ENCODE measurements at regions not wholly inside any gene's neighbourhood (a gene's known extent, or its start where the extent isn't known, plus 50 kb on each side); places are given as distances from the start of the nearest gene placed in this dataset.

DNA sequence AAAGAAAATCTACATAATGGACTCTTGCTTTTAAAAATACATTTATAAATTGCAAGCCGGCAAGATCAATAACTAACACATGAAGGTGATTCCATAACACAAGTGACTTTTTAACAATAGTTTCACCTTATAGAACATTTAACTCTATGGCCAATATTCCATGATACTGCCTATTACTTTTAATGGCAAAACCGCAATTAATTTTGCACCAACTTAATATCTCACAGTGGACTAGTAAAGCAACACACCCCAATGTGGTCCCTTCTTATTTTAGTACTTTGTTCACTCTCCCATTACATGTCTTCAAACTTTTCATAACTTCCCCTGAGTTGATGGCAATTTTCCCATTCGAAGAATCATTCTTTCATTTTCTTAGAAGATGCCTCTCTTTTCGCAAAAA is 351.6 kb upstream of the F9 start:
- intact Hi-C loops (cut with micrococcal nuclease): no loop called here
- Histone ChIP-seq H4K20me1 (ENCODE audit: control insufficient read depth, insufficient read depth, low read length, poor library complexity, severe bottlenecking) (no peaks in the 10 kb centered on the region), H3K9ac (ENCODE audit: low read length) (no peak overlapping the region), H3K9me3 (ENCODE audit: control extremely low read depth in 1 of 3, control insufficient read depth in 2 of 3, insufficient read depth in 1 of 3, low read length in 2 of 3) (no peaks in the 10 kb centered on the region), H3K4me3 (ENCODE audit: control extremely low read depth in 1 of 5, extremely low read depth in 1 of 5, insufficient read depth in 1 of 5, low read depth in 2 of 5, low read length in 4 of 5) (no peak overlapping the region), H3K4me1 (ENCODE audit: control insufficient read depth in 2 of 2, insufficient read depth in 2 of 2, low read length in 2 of 2) (no peaks in the 10 kb centered on the region), H2AFZ (ENCODE audit: insufficient read depth, low read depth, low read length, poor library complexity, severe bottlenecking) (no peak overlapping the region), H3K4me2 (replicated peaks; ENCODE audit: low read depth, low read length, poor library complexity, severe bottlenecking) (no peak overlapping the region), H3K27ac (ENCODE audit: low read length in 2 of 2) (no peak overlapping the region), H3K27me3 (replicated peaks in 1 of 4; ENCODE audit: control extremely low read depth in 1 of 4, control insufficient read depth in 3 of 4, insufficient read depth in 4 of 4, low read length in 3 of 4) (no peaks in the 10 kb centered on the region), H3K36me3 (replicated peaks in 1 of 2; ENCODE audit: control extremely low read depth in 1 of 2, control insufficient read depth in 1 of 2, extremely low read depth in 1 of 2, insufficient read depth in 2 of 2, low read length in 1 of 2) (no peaks in the 10 kb centered on the region), H3K79me2 (ENCODE audit: control insufficient read depth, insufficient read depth, low read length) (no peaks in the 10 kb centered on the region)
- no peaks in the 10 kb centered on the region for H3K27me3 Mint-ChIP-seq
- no peak for TF ChIP-seq EZH2 (IDR thresholded peaks at IDR 0.05; ENCODE audit: borderline replicate concordance, insufficient read depth, low read depth, low read length, poor library complexity, severe bottlenecking)
- TF ChIP-seq, protein P1, sequence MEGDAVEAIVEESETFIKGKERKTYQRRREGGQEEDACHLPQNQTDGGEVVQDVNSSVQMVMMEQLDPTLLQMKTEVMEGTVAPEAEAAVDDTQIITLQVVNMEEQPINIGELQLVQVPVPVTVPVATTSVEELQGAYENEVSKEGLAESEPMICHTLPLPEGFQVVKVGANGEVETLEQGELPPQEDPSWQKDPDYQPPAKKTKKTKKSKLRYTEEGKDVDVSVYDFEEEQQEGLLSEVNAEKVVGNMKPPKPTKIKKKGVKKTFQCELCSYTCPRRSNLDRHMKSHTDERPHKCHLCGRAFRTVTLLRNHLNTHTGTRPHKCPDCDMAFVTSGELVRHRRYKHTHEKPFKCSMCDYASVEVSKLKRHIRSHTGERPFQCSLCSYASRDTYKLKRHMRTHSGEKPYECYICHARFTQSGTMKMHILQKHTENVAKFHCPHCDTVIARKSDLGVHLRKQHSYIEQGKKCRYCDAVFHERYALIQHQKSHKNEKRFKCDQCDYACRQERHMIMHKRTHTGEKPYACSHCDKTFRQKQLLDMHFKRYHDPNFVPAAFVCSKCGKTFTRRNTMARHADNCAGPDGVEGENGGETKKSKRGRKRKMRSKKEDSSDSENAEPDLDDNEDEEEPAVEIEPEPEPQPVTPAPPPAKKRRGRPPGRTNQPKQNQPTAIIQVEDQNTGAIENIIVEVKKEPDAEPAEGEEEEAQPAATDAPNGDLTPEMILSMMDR (IDR thresholded peaks at IDR 0.05): no peak
- H3K4me3 Mint-ChIP-seq: no peak overlapping the region
- ChIA-PET POLR2A (no interaction called here), CTCF (no interaction called here)
- no peak for DNase-seq
- H3K4me1 Mint-ChIP-seq: no peaks in the 10 kb centered on the region
- H3K27ac Mint-ChIP-seq: no peak overlapping the region
- WGBS (ENCODE audit: insufficient coverage): 100% methylated on average over 1 of the region's 4 CpGs
- no peaks in the 10 kb centered on the region for H3K9me3 Mint-ChIP-seq (ENCODE audit: insufficient read depth)
- ATAC-seq (ENCODE audit: low read depth): no peak

DNA sequence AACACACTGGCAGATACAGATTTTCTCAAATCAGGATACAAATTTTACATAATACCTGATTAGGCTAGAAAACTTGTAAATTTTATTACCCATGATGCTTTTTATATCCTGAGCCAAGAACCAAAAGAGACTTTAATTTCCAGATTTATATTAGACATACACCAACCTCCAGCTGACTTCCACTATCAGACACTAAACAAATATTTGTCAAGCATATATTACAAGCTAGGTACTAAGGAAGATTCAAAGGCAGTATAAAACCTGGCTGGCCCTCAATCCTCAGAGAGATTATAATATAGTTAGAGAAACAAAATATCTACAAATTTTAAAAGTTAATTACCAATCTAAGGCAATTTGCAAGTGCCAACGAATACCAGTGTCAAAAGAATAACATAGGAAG is 357.8 kb upstream of the F9 start:
- Mint-ChIP-seq H3K27me3 (no peaks in the 10 kb centered on the region), H3K4me1 (no peaks in the 10 kb centered on the region), H3K9me3 (ENCODE audit: insufficient read depth) (no peaks in the 10 kb centered on the region), H3K4me3 (no peak overlapping the region), H3K27ac (no peak overlapping the region)
- no peaks in the 10 kb centered on the region for H3K4me1 ChIP-seq (ENCODE audit: control insufficient read depth in 2 of 2, insufficient read depth in 2 of 2, low read length in 2 of 2)
- CTCF ChIA-PET: no interaction called here
- no peaks in the 10 kb centered on the region for H3K9me3 ChIP-seq (ENCODE audit: control extremely low read depth in 1 of 3, control insufficient read depth in 2 of 3, insufficient read depth in 1 of 3, low read length in 2 of 3)
- H3K4me2 ChIP-seq (replicated peaks; ENCODE audit: low read depth, low read length, poor library complexity, severe bottlenecking): no peak overlapping the region
- intact Hi-C loops (cut with micrococcal nuclease): no loop called here
- no peaks in the 10 kb centered on the region for H3K27me3 ChIP-seq (replicated peaks in 1 of 4; ENCODE audit: control extremely low read depth in 1 of 4, control insufficient read depth in 3 of 4, insufficient read depth in 4 of 4, low read length in 3 of 4)
- DNase-seq: no peak
- no peak for TF ChIP-seq EZH2 (IDR thresholded peaks at IDR 0.05; ENCODE audit: borderline replicate concordance, insufficient read depth, low read depth, low read length, poor library complexity, severe bottlenecking)
- TF ChIP-seq, protein P1 (IDR thresholded peaks at IDR 0.05): no peak
- no peak overlapping the region for H3K4me3 ChIP-seq (ENCODE audit: control extremely low read depth in 1 of 5, extremely low read depth in 1 of 5, insufficient read depth in 1 of 5, low read depth in 2 of 5, low read length in 4 of 5)
- H4K20me1 ChIP-seq (ENCODE audit: control insufficient read depth, insufficient read depth, low read length, poor library complexity, severe bottlenecking): no peaks in the 10 kb centered on the region
- no peak overlapping the region for H2AFZ ChIP-seq (ENCODE audit: insufficient read depth, low read depth, low read length, poor library complexity, severe bottlenecking)
- no peak for ATAC-seq (ENCODE audit: low read depth)
- H3K27ac ChIP-seq (ENCODE audit: low read length in 2 of 2): no peak overlapping the region
- no peak overlapping the region for H3K9ac ChIP-seq (ENCODE audit: low read length)
- no CpG with 5 or more reads among the region's 1 CpG for WGBS (ENCODE audit: insufficient coverage)
- H3K79me2 ChIP-seq (ENCODE audit: control insufficient read depth, insufficient read depth, low read length): no peaks in the 10 kb centered on the region
- no peaks in the 10 kb centered on the region for H3K36me3 ChIP-seq (replicated peaks in 1 of 2; ENCODE audit: control extremely low read depth in 1 of 2, control insufficient read depth in 1 of 2, extremely low read depth in 1 of 2, insufficient read depth in 2 of 2, low read length in 1 of 2)
- POLR2A ChIA-PET: no interaction called here
